GM23338 (cell line): ENCODE measurements at regions not wholly inside any gene's neighbourhood (a gene's known extent, or its start where the extent isn't known, plus 50 kb on each side); places are given as distances from the start of the nearest gene placed in this dataset.

ENCODE experiments used
- ATAC-seq: fragments of 200-7000 bp; cut with Tn5 transposase; 3 replicates; pipeline ENCODE4 v1.9.1; 2020
- DNase-seq: peaks from one replicate; pipeline ENCODE4 v3.0.0-alpha.2; 2015; ENCODE audit warnings: low spot score
- H2AFZ ChIP-seq: fragments of 200-600 bp; sonication (generic); 2 replicates; pipeline ENCODE4 v1.8.0; 2016; ENCODE audit warnings: antibody characterized with exemption, mild to moderate bottlenecking, moderate library complexity
- H3F3A ChIP-seq: fragments of 200-600 bp; sonication (generic); replicated peaks from 2 replicates; pipeline ENCODE4 v1.8.0; 2017; ENCODE audit warnings: antibody characterized with exemption, mixed run types, low read depth
- H3K27ac ChIP-seq: fragments of 200-600 bp; sonication (generic); 2 replicates; pipeline ENCODE4 v1.6.1; 2016; ENCODE audit warnings: low read depth
- H3K27me3 ChIP-seq: fragments of 200-600 bp; sonication (generic); 2 replicates; pipeline ENCODE4 v1.8.0; 2016; ENCODE audit warnings: mild to moderate bottlenecking, mixed run types, moderate library complexity; ENCODE audit not compliant: insufficient read depth
- H3K36me3 ChIP-seq: fragments of 200-600 bp; sonication (generic); 2 replicates; pipeline ENCODE4 v1.8.0; 2016; ENCODE audit warnings: mild to moderate bottlenecking; ENCODE audit not compliant: insufficient read depth
- H3K4me1 ChIP-seq: fragments of 200-600 bp; sonication (generic); 2 replicates; pipeline ENCODE4 v1.8.0; 2016; ENCODE audit warnings: mild to moderate bottlenecking, moderate library complexity; ENCODE audit not compliant: insufficient read depth
- H3K4me2 ChIP-seq: fragments of 200-600 bp; sonication (generic); 2 replicates; pipeline ENCODE4 v1.7.1; 2017; ENCODE audit warnings: mixed run types
- H3K4me3 ChIP-seq: fragments of 200-600 bp; sonication (generic); 2 replicates; pipeline ENCODE4 v1.6.1; 2016; ENCODE audit warnings: mixed run types
- H3K79me2 ChIP-seq: fragments of 200-600 bp; sonication (generic); replicated peaks from 2 replicates; pipeline ENCODE4 v1.8.0; 2017; ENCODE audit warnings: mild to moderate bottlenecking; ENCODE audit not compliant: insufficient read depth
- H3K9me2 ChIP-seq: fragments of 200-600 bp; sonication (generic); 2 replicates; pipeline ENCODE4 v1.8.0; 2017; ENCODE audit not compliant: insufficient read depth
- H4K20me1 ChIP-seq: fragments of 200-600 bp; sonication (generic); replicated peaks from 2 replicates; pipeline ENCODE4 v1.8.0; 2017; ENCODE audit warnings: mild to moderate bottlenecking; ENCODE audit not compliant: insufficient read depth
- H3K27ac Mint-ChIP-seq: 2 replicates; pipeline ENCODE4 v1.8.0; 2020; ENCODE audit warnings: inconsistent platforms, mild to moderate bottlenecking, moderate library complexity, mixed read lengths
- H3K27me3 Mint-ChIP-seq: 3 replicates; pipeline ENCODE4 v1.8.0; 2022; ENCODE audit warnings: low read depth, mild to moderate bottlenecking, moderate library complexity, mixed read lengths, inconsistent platforms; ENCODE audit not compliant: insufficient read depth, poor library complexity
- H3K36me3 Mint-ChIP-seq: 3 replicates; pipeline ENCODE4 v1.8.0; 2021; ENCODE audit warnings: low read depth, mild to moderate bottlenecking, inconsistent platforms, moderate library complexity, mixed read lengths
- H3K4me1 Mint-ChIP-seq: 3 replicates; pipeline ENCODE4 v1.8.0; 2020; ENCODE audit warnings: mild to moderate bottlenecking, inconsistent platforms, mixed read lengths
- H3K4me3 Mint-ChIP-seq: 3 replicates; pipeline ENCODE4 v1.8.0; 2021; ENCODE audit warnings: moderate library complexity, mild to moderate bottlenecking, inconsistent platforms, mixed read lengths
- H3K9me3 Mint-ChIP-seq: 3 replicates; pipeline ENCODE4 v1.8.0; 2020; ENCODE audit warnings: moderate library complexity, mild to moderate bottlenecking, inconsistent platforms, mixed read lengths
- CREB1 ChIP-seq: fragments of 250-450 bp; sonication (Bioruptor Pico); IDR thresholded peaks from 2 replicates; pipeline ENCODE4 v1.5.0; 2020; ENCODE audit warnings: low read depth, mild to moderate bottlenecking, moderate library complexity
- EZH2 ChIP-seq: fragments of 200-600 bp; sonication (generic); IDR thresholded peaks from one replicate; pipeline ENCODE4 v1.8.0; 2017; ENCODE audit warnings: antibody characterized with exemption, mild to moderate bottlenecking, low read depth; ENCODE audit not compliant: unreplicated experiment
- JUNB ChIP-seq: IDR thresholded peaks from one replicate; pipeline ENCODE4 v1.6.1; 2016; ENCODE audit warnings: antibody characterized with exemption; ENCODE audit not compliant: unreplicated experiment
- NANOG ChIP-seq: IDR thresholded peaks from 2 replicates; pipeline ENCODE4 v1.6.1; 2016; ENCODE audit warnings: antibody characterized with exemption, borderline replicate concordance
- POLR2AphosphoS5 ChIP-seq: IDR thresholded peaks from 2 replicates; pipeline ENCODE4 v1.6.1; 2016; ENCODE audit warnings: antibody characterized with exemption, low read depth
- STAT1 ChIP-seq: IDR thresholded peaks from one replicate; pipeline ENCODE4 v1.6.1; 2016; ENCODE audit warnings: antibody characterized with exemption; ENCODE audit not compliant: unreplicated experiment
- ZNF114 ChIP-seq: fragments of 250-450 bp; sonication (Bioruptor Pico); IDR thresholded peaks from 2 replicates; pipeline ENCODE4 v1.5.0; 2020; ENCODE audit warnings: mild to moderate bottlenecking, moderate library complexity
- ZNF331 ChIP-seq: fragments of 250-450 bp; sonication (Bioruptor Pico); IDR thresholded peaks from 2 replicates; pipeline ENCODE4 v1.5.0; 2020; ENCODE audit warnings: low read depth, mild to moderate bottlenecking, moderate library complexity
- TF ChIP-seq, protein P1 (sequence below): fragments of 250-450 bp; sonication (Bioruptor Pico); IDR thresholded peaks from 2 replicates; pipeline ENCODE4 v1.5.0; 2020; ENCODE audit warnings: mild to moderate bottlenecking, moderate library complexity
- TF ChIP-seq, protein P2 (sequence below), 2 experiments: fragments of 200-600 bp in 1 of 2; sonication (generic) in 1 of 2; conservative IDR thresholded peaks; 2 replicates each; pipeline versions ENCODE4 v1.5.1 to v1.6.1; 2016 to 2017; ENCODE audit warnings: antibody characterized with exemption in 2 of 2, low read depth in 2 of 2, mild to moderate bottlenecking in 2 of 2, moderate library complexity in 1 of 2

DNA sequence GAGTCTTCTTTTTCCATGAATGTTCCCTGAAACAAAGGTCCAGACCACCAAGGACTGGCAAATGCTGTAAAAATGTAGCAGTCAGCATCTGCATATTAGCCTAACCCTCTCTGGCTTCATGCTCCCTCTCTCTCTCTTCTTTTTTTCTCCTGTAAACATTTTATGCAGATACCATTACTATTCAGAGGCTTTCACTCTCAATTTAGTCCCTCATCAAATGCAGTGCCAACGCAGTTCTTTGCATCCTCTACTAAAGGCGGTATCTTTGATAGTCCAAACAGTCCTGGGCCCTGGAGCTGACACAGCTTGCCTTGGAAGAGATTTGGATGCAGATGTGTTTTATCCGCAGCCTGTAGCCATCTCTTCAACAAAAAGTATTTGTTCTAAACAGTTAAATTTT, 167.1 kb upstream of the MMS22L start:
- no peaks in the 10 kb centered on the region for H3F3A ChIP-seq
- H4K20me1 ChIP-seq, result no peaks in the 10 kb centered on the region
- H3K36me3 ChIP-seq, result no peaks in the 10 kb centered on the region
- H3K9me3 Mint-ChIP-seq, result no peaks in the 10 kb centered on the region
- H3K79me2 ChIP-seq, result no peaks in the 10 kb centered on the region
- H3K4me1 ChIP-seq, result no peaks in the 10 kb centered on the region; the same call in 1 of the 2 replicates
- ATAC-seq, result no peak
- H3K36me3 Mint-ChIP-seq, result no peaks in the 10 kb centered on the region; the same call in 2 of the 3 replicates
- no peak for DNase-seq
- H3K27me3 Mint-ChIP-seq, result no peaks in the 10 kb centered on the region
- TF ChIP-seq, protein P1, sequence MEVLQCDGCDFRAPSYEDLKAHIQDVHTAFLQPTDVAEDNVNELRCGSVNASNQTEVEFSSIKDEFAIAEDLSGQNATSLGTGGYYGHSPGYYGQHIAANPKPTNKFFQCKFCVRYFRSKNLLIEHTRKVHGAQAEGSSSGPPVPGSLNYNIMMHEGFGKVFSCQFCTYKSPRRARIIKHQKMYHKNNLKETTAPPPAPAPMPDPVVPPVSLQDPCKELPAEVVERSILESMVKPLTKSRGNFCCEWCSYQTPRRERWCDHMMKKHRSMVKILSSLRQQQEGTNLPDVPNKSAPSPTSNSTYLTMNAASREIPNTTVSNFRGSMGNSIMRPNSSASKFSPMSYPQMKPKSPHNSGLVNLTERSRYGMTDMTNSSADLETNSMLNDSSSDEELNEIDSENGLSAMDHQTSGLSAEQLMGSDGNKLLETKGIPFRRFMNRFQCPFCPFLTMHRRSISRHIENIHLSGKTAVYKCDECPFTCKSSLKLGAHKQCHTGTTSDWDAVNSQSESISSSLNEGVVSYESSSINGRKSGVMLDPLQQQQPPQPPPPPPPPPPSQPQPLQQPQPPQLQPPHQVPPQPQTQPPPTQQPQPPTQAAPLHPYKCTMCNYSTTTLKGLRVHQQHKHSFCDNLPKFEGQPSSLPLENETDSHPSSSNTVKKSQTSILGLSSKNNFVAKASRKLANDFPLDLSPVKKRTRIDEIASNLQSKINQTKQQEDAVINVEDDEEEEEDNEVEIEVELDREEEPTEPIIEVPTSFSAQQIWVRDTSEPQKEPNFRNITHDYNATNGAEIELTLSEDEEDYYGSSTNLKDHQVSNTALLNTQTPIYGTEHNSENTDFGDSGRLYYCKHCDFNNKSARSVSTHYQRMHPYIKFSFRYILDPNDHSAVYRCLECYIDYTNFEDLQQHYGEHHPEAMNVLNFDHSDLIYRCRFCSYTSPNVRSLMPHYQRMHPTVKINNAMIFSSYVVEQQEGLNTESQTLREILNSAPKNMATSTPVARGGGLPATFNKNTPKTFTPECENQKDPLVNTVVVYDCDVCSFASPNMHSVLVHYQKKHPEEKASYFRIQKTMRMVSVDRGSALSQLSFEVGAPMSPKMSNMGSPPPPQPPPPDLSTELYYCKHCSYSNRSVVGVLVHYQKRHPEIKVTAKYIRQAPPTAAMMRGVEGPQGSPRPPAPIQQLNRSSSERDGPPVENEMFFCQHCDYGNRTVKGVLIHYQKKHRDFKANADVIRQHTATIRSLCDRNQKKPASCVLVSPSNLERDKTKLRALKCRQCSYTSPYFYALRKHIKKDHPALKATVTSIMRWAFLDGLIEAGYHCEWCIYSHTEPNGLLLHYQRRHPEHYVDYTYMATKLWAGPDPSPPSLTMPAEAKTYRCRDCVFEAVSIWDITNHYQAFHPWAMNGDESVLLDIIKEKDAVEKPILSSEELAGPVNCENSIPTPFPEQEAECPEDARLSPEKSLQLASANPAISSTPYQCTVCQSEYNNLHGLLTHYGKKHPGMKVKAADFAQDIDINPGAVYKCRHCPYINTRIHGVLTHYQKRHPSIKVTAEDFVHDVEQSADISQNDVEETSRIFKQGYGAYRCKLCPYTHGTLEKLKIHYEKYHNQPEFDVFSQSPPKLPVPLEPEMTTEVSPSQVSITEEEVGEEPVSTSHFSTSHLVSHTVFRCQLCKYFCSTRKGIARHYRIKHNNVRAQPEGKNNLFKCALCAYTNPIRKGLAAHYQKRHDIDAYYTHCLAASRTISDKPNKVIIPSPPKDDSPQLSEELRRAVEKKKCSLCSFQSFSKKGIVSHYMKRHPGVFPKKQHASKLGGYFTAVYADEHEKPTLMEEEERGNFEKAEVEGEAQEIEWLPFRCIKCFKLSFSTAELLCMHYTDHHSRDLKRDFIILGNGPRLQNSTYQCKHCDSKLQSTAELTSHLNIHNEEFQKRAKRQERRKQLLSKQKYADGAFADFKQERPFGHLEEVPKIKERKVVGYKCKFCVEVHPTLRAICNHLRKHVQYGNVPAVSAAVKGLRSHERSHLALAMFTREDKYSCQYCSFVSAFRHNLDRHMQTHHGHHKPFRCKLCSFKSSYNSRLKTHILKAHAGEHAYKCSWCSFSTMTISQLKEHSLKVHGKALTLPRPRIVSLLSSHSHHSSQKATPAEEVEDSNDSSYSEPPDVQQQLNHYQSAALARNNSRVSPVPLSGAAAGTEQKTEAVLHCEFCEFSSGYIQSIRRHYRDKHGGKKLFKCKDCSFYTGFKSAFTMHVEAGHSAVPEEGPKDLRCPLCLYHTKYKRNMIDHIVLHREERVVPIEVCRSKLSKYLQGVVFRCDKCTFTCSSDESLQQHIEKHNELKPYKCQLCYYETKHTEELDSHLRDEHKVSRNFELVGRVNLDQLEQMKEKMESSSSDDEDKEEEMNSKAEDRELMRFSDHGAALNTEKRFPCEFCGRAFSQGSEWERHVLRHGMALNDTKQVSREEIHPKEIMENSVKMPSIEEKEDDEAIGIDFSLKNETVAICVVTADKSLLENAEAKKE, result no peak
- TF ChIP-seq EZH2 (no peak), CREB1 (no peak), POLR2AphosphoS5 (no peak), ZNF331 (CRISPR knock-in tag) (no peak), NANOG (no peak), JUNB (no peak), STAT1 (no peak)
- H3K4me3 ChIP-seq, result no peak overlapping the region
- no peaks in the 10 kb centered on the region for H3K27me3 ChIP-seq
- H3K27ac Mint-ChIP-seq, result no peak overlapping the region
- peaks cover 23% of the 10 kb centered on the region for H3K4me1 Mint-ChIP-seq
- H3K9me2 ChIP-seq, result no peaks in the 10 kb centered on the region
- H3K4me2 ChIP-seq, result no peak overlapping the region
- no peak overlapping the region for H3K4me3 Mint-ChIP-seq
- H2AFZ ChIP-seq, result no peak overlapping the region; the same call in 1 of the 2 replicates
- H3K27ac ChIP-seq, result no peak overlapping the region

GRCh38 chr6:97456070-97456469, 173.1 kb upstream of the MMS22L start:
- ATAC-seq (peak; percentile 59), DNase-seq (peak; percentile 27)
- H3K36me3 Mint-ChIP-seq, result no peaks in the 10 kb centered on the region
- Histone ChIP-seq H3K4me1 (no peaks in the 10 kb centered on the region), H3K9me2 (no peaks in the 10 kb centered on the region), H3K79me2 (no peaks in the 10 kb centered on the region), H3K27ac (no peak overlapping the region), H4K20me1 (no peaks in the 10 kb centered on the region), H3K36me3 (no peaks in the 10 kb centered on the region), H3K27me3 (no peaks in the 10 kb centered on the region), H3F3A (no peaks in the 10 kb centered on the region), H3K4me3 (no peak overlapping the region), H3K4me2 (no peak overlapping the region), H2AFZ (no peak overlapping the region)
- H3K27ac Mint-ChIP-seq, result no peak overlapping the region
- no peak overlapping the region for H3K4me3 Mint-ChIP-seq
- H3K4me1 Mint-ChIP-seq, result peaks cover 9% of the 10 kb centered on the region
- TF ChIP-seq ZNF331 (CRISPR knock-in tag) (no peak), ZNF114 (CRISPR knock-in tag) (no peak)
- TF ChIP-seq, protein P2, sequence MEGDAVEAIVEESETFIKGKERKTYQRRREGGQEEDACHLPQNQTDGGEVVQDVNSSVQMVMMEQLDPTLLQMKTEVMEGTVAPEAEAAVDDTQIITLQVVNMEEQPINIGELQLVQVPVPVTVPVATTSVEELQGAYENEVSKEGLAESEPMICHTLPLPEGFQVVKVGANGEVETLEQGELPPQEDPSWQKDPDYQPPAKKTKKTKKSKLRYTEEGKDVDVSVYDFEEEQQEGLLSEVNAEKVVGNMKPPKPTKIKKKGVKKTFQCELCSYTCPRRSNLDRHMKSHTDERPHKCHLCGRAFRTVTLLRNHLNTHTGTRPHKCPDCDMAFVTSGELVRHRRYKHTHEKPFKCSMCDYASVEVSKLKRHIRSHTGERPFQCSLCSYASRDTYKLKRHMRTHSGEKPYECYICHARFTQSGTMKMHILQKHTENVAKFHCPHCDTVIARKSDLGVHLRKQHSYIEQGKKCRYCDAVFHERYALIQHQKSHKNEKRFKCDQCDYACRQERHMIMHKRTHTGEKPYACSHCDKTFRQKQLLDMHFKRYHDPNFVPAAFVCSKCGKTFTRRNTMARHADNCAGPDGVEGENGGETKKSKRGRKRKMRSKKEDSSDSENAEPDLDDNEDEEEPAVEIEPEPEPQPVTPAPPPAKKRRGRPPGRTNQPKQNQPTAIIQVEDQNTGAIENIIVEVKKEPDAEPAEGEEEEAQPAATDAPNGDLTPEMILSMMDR (conservative IDR thresholded peaks at IDR 0.05; ENCODE audit: low read depth in 2 of 2), result peak; percentile 33 to 58
- H3K27me3 Mint-ChIP-seq, result no peaks in the 10 kb centered on the region
- H3K9me3 Mint-ChIP-seq, result no peaks in the 10 kb centered on the region
